CD4-positive, alpha-beta T cell treated with Interleukin-6 at 100 ng/mL for 8 hours (primary cell): ENCODE measurements at regions not wholly inside any gene's neighbourhood (a gene's known extent, or its start where the extent isn't known, plus 50 kb on each side); places are given as distances from the start of the nearest gene placed in this dataset.
"Not testable (repeated sequence)": the region's sequence is repeated elsewhere in the genome, so short reads cannot be mapped to it uniquely, and the experiment has no call there.

Experiments
- DNase-seq: peaks from one replicate; pipeline ENCODE4 v3.0.0-alpha.2; 2020; ENCODE audit warnings: mixed read lengths, low spot score

DNA sequence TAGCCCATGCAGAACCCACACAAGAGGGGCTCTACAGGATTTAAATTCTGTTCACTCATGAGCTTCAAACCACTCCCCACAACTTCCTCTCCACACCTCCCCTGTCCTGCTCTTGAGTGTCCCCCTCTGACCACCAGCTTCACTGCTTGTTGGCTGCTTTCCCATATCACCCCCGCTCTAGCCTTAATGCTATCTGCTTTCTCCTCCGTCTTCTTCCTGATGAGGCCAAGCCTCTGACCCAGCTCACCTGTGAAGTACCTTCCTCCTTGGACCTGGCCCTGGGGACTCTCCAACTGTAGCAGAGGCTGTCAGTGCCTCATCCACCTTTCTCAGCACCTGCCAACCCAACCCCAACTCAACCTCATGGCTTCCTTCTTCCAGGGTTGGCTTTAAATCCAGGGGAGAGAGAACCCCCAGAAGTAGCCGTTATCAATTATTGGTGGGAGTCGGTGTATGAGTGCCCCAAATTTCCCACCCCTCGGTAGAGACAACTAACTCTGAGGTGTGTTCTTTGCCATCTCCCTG lies 174.8 kb downstream of the MINAR1 start:
- no peak for DNase-seq

DNA sequence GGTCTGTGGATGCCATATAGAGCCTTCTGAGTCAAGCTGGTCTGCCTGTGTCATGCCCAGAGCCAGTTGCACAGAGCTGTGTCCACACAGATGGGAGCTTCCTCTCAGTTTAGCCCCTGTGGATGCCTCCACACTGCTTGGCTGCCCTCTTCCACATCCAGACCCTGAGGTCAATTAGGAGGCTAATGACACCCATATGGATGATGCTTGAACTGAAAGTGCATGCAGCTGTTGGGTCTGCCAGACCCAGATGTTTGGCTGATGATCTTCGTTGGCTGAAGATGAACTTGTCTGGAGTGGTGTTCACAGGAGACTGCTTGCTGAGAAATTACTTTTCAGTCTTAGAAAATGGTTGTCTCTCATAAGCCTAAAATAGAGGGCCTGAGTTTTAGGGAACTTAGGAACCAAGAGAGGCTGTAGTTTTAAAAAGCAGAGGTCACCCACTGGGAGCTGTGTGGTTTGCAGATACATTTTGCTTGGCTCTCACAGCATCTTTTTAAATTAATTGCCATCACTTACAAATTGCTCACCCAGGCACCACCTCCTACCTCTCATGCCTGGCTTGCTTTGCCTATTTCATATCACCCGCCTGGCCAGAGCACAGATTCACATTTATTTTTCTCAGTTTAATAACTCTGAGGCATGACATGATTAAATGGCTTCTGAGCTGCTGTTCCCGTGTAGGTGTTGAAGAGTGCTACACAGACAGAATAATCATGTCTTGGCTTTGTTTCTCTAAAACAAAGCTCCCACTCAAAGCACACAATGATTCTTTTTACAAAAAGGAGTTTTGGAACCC lies 176.1 kb downstream of the MINAR1 start:
- no peak for DNase-seq

DNA sequence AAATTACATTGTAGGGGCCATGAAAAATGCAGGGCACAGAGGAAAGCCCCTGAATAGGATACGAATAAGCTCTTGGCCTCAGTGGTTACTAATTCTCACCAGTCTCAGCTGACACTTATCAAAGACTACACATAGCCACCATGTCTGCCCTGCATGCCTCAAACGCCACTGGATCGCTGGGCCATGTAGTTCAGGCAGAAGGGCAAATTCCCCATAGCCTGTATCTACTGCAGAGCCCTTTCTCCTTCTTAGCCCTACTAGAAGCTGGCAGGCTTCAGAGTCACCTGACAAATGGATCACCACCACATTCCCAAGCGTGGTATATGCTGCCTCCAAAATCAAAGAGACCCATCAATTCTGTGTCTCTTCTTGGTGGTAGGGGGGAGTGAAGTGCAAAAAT lies 177.4 kb downstream of the MINAR1 start:
- no peak for DNase-seq

DNA sequence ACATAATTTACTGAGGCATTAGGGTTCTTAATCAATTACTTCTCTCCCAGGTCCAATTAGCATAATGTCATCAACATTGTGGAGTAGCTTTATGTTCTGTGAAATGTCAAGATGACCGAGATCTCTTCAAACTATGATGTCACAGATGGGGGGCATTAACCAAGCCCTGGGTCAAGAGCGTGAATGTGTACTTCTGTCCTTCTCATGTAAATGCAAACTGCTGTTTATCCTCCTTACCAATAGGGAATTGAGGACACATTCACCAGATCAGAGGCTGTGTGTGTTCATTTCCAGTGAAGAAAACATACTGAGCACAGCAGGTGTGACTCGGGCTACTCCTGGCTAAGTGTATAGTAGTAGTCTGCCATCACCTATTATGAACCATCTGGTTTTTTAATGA lies 177.9 kb downstream of the MINAR1 start:
- DNase-seq, result no peak

DNA sequence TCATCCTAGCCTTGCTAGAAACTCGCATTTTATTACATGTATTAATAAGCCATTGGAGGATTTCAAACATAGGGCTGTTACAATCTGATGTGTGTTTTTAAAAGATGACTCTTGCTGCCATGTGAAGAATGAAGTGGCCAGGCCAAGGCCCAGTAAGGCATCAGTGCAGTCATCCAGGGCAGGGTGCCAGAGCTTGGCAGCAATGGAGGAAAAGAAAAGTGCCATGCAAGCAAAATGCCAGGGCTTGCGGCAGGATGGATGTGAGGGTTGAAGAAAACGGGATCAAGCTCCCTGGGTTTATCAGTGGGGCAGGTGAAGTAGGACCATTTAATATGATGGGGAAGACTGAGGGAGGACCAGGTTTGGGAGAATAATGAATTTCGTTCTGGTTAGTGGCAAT lies 183.6 kb downstream of the MINAR1 start:
- DNase-seq, result no peak

DNA sequence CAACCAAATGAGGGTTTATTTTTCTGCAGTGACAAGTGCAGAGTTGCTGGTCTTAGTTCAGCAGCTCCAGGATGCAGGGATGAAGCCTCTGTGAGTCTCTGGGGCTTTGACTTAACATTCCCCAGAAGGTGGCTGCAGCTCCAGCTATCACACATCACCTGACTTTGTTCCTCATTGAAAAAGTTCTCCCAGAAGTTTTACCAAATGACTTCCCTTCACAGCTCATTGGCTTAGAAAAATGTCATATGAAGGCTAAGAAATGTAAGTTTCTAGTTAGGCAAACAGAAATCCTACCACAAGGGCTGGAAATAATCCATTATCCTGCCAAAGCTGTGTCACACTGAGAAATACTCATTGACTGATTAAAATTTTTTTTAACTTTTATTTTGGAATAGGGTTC lies 184.9 kb downstream of the MINAR1 start:
- no peak for DNase-seq

DNA sequence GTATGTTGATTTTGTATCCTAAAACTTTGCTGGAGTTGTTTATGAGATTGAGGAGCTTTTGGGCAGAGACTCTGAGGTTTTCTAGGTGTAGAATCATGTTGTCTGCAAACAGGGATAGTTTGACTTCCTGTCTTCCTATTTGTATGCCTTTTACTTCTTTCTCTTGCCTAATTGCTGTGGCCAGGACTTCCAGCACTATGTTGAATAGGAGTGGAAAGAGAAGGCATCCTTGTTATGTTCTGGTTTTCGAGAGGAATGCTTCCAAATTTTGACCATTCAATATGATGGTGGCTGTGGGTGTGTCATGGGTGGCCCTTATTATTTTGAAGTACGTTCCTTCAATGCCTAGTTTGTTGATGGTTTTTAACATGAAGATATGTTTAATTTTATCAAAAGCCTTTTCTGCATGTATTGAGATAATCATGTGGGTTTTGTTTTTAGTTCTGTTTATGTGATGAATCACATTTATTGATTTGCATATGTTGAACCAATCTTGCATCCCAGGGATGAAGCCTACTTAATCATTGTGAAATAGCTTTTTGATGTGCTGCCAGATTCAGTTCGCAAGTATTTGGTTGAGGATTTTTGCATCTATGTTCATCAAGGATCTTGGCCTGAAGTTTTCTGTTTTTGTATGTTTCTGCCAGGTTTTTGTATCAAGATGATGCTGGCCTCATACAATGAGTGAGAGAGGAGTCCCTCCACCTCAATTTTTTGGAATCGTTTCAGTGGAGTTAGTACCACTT lies 188.1 kb downstream of the MINAR1 start:
- DNase-seq, result no peak

DNA sequence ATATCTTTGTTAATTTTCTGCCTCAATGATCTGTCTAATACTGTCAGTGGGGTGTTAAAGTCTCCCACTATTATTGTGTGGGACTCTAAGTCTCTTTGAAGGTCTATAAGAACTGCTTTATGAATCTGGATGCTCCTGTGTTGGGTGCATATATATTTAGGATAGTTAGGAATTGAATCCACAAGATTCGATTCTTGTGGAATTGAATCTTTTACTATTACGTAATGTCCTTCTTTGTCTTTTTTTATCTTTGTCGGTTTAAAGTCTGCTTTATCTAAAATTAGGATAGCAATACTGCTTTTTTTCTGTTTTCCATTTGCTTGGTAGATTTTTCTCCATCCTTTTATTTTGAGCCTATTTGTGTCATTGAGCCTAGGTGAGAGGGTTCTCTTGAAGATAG lies 189.7 kb downstream of the MINAR1 start:
- DNase-seq, result not testable (repeated sequence)

DNA sequence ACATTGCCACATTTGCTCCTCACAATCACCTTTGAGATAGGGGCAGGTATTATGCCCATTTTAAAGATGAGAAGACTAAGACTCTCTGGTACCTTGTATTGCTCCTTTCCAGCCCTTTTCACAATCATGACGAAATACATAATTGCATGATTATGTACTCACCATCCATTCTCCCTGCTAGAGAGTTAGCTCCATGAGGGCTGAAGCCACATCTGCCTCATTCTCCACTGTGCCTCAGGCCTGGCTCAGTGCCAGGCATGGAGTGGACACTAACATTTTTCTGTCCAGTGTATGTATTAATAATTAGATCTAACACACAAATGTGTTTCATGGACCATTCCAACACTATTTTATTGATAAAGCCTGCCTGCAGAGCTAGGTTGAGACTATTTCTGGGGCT lies 191.4 kb downstream of the MINAR1 start:
- no peak for DNase-seq

DNA sequence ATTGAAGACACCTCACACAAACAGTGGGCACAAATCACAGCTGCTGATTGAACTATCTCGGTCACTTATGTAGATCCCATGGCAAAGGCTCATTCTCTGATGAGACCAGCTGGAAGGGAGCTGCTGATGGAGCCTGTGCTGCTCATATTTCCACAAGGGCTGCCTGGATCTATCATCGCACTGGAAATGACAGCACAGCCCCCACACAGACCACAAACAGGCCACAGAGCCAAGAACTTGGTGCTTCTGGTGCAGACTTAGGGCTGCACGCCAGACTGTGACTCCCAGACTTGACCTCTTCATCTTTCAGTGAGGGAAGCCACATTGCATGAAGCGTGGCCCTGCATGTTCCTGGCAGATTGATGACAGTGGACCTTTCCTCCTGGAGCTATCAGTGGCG lies 197.6 kb downstream of the MINAR1 start:
- no peak for DNase-seq

DNA sequence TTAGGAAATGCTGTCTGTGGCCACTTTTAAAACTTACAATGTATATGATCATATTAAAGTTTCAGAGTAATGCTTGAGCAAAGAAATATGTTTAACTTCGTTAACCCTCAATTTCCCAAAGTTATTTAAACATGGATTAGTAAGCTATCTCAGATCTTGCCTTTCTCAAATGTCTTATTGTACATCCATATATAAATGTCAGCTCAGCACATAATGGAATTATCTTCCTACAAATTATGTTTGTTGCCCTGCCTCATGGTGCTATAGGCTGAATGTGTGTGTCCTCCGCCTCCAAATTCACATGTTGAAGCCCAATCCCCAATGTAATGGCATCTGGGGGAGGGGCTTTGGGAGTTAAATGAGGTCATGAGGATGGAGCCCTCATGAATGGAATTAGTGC lies 200.3 kb downstream of the MINAR1 start:
- DNase-seq, result no peak

DNA sequence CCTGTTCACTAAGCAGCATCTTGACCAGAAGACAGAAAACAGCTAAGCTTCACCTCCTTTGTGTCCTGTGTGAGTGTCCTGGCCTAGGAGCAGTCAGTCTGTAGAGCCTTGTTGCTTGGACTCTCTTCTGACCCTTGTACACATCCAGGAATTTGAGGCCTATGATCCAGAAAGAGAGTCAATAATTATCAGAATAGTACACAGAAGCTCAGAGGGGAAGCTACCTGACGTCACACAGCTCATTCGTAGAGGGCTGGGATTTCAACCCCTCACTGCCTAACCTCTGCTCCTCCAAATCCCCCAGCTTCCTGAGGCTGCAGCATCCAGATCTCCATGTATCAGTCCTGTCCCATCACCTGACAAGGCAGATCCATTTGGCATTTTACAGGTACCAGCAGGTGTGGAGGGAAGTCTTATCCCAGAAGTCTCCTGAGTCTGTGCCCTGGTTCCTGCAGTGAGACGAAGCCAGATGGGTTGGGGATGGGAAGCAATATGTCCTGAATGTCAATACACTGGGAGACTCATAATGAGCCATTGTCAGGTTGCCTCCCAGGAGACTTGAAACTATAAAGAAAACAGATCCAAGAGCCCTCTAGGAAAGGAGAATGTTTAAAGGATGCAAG lies 203.1 kb downstream of the MINAR1 start:
- no peak for DNase-seq

DNA sequence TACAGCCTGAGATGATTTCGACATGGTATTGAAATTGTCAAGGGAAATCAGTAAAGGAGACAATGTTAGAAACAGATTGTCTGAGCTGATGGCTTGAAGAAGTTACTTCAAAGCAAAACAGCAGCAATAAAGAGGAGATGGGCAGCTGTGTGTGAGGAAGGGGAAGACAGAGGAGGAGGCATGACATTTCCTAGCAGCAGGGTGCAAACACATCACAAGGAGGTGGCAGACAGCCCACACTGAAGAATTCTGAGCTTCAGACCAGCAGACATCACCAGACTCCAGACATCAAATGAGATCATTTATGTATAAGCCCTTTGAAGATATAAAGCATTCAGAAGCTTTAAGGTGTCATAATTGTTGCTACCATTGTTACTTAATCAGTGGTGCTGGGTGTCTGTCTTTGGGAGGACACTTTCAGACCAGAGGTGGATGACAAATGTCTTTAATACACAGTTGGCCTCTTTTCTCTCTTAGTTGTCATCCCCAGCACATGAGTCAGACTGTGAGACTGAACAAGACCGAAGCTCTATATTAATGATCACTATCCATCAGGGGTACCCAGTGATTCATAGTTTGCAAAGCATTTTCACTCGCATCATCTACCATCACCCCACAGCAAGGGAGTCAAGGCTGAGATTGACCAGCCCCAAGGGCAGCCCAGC lies 203.9 kb downstream of the MINAR1 start:
- no peak for DNase-seq

DNA sequence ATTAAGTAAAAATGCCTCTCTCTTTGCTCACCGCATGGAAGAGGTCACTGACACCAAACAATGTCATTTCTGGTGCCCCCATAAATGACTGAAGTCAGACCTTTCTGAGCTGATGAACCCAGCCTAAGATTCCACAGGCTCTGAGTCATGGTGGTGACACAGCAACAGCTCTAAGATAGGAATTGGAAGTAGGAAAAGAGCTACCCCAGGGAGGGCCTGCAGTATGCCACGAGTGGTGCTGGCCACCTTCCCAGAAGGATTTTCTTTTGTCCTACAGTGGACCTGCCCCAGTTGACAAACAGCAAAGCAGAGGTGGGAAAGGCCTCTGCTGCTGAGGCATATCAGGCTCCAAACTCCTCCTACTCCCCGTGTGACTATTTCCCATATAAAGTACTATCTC lies 208.1 kb downstream of the MINAR1 start:
- DNase-seq, result no peak

DNA sequence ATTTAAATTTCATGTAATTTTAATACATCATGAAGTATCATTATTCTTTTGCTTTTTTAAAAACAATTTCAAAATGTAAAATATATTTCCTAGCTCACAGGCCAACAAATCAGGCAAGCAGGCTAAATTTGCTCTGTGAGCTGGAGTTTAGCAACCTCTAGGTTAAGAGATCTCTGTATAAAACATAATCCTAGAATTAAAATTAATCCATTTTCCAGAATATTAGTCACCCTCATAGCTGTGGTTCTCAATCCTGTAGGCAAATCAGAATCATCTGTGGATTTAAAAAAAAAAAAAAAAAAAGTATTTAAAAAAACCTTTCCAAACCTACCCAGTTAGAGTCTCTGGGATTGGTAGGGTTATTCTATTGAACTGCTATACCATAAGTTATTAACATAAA lies 209.7 kb downstream of the MINAR1 start:
- DNase-seq, result no peak

DNA sequence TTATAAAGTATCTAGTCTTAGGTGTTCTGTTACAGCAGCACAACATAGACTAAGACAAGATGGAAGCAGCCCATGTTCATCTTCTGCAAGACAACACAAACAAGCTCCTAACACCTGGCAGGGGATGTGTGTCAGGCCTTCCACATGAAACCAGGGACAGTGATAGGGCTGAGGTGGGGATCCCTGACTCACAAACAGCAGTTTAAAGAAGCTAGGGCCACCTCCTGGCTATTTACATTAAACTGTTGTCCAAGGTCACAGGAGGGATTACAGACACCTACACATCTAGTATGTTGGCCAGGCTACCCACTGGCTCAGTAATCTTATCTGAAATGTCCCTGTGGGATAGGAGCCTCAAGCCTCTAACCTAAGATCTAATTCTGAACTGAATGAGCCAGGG lies 211.3 kb downstream of the MINAR1 start:
- DNase-seq, result no peak

DNA sequence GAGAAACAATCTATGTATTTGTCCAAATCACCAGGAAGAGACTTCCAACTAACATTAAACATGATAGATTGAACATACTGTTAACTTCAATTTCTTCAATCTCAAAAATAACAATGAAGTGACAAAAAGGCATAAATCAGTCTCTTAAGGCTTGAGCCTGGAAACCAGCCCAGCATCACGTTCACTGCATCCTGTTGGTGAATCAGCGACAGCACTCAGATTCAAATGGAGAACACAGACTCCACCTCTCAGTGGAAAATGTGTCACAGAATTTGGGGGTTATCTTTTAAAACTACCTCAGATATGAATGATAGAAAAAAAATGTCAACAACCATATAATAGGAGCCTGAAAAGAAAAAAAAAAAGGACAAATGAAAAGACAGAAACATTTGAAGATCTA lies 212.0 kb downstream of the MINAR1 start:
- DNase-seq, result no peak

DNA sequence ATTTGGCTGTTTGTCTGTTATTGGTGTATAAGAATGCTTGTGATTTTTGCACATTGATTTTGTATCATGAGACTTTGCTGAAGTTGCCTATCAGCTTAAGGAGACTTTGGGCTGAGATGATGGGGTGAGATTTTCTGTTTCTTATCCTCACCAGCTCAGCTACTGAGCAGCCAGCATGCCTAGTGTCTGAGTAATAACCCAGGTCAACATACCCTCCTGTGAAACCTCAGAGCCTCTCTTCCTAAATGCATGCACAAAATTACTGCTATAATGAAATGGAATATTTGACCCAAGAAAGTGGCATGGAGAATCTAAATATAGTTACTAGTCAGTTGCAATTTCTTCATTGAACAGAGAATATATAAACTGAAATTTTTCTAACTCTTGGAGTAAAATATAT lies 220.8 kb downstream of the MINAR1 start:
- DNase-seq, result not testable (repeated sequence)

DNA sequence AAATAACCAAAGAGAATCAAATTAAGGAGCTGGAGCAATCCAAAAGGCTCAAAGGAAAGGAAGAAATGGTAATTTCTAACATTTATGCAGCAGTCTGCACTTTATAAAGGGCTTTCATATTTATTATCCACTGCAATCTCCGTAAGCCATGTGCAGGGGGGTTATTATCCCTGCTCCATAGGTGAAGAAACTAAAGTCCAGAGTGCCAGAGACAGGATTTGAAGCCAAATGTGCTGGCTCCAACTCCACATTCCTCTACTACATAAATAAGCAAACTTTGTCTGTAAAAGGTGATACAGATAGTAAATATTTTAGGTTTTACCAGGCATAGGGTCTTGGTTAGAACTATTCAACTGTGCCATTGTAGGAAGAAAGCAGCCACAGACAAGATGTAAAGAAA lies 221.4 kb downstream of the MINAR1 start:
- DNase-seq, result no peak

DNA sequence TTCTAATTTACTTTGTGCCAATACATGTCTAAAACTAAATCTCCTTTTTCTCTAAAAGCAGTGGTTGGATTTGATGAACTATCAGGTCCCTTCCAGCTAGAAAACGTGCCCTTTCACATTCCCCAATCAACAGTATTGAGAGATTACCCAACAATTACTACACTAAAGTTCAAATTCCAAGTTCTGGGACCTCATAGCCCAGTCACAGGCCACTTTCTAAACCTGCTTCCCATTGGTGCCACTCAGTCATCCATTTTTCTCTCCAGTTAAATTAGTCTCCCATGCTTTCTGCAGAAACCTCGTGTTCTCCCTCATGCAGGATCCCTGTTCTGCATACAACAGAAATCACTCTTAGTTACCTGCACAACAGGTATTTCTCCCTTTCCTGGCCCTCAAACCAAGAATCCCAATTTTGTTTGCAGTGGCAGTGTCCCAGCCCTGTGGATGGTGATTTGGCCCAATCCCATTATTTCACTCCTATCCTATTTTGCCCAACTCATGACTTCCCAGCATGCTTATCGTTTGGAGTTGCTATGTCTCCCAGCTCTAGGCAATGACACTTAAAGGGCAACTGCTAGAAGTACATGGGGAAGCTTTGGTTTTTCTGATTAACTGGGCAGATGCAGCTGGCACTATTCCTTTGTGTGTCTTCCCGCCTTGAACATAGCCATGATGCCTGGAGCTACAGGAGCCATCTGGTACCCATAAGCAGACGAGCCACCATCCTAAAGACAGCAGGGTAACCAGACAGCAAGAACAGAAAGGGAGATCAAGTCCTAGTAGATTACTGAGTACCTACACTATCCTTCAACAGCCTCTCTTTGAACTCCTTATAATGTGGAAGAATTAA lies 224.2 kb downstream of the MINAR1 start:
- DNase-seq, result no peak

DNA sequence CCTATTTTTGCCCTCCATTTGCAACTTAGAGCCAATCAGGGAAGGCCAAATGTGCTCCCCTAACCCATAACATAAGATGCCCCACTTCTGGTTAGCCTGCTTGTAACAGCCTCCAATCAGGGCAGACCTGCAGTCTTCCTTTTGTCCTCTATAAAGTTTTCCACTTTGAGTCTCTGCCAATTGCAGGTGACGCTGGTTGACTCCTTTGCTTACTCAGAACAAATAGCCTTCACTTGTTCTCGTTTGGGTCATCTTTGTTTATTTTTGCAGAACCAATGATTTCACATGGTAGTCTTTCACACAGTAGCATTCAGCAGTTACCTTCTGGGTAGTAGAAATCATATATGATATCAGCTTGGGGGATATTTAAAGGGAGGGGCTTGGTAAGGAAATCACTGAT lies 225.6 kb downstream of the MINAR1 start:
- no peak for DNase-seq

DNA sequence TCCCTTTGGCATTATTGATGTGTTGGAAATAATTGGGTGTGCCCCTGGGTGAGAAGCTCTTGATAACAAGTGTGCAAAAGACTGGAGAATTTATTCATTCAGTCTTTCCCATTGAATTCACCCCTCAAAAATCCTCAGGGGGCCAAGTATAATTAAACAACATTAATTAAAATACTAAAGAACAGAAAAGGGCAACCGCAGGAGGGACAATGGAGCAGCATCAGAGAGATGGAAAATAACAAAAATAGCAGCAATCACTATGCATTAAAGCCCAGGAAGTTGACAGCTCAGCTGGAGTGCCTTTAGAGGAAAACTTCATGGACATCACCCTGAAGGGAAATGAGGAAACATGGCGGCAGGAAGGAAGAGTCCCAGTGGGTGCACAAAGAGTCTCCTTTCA lies 227.6 kb downstream of the MINAR1 start:
- DNase-seq, result no peak
